Mucosa of descending colon (tissue), 3 donors: ENCODE measurements at regions not wholly inside any gene's neighbourhood (a gene's known extent, or its start where the extent isn't known, plus 50 kb on each side); places are given as distances from the start of the nearest gene placed in this dataset.

ENCODE experiments used
- ATAC-seq: fragments of 200-7000 bp; cut with Tn5 transposase; one replicate; pipeline ENCODE4 v1.9.1; 2020; ENCODE audit warnings: mild to moderate bottlenecking, moderate library complexity
- DNase-seq, 3 donors: peaks; one replicate each; pipeline ENCODE4 v3.0.0-alpha.2; 2020
- H3K36me3 ChIP-seq: fragments of 200-600 bp; one replicate; pipeline ENCODE4 v1.8.0; 2021; ENCODE audit warnings: low read depth, mild to moderate bottlenecking
- H3K4me1 ChIP-seq: fragments of 200-600 bp; one replicate; pipeline ENCODE4 v1.8.0; 2021; ENCODE audit warnings: low read depth, mild to moderate bottlenecking
- H3K4me3 ChIP-seq: fragments of 200-600 bp; one replicate; pipeline ENCODE4 v1.8.0; 2021; ENCODE audit warnings: mild to moderate bottlenecking
- H3K9me3 ChIP-seq: fragments of 200-600 bp; one replicate; pipeline ENCODE4 v1.8.0; 2021; ENCODE audit warnings: mild to moderate bottlenecking
- CTCF ChIP-seq: fragments of 200-600 bp; IDR thresholded peaks from one replicate; pipeline ENCODE4 v1.8.0; 2022; ENCODE audit warnings: antibody characterized with exemption, mild to moderate bottlenecking
- intact Hi-C, 2 donors: fragments of 100-400 bp; cut with DNase I in 1 of 2; cut with micrococcal nuclease in 1 of 2; formaldehyde crosslinking; loops; one replicate each; pipeline versions ENCODE4 v1.11.0 to v1.11.1; 2022; cut with DNase I, micrococcal nuclease
- donor health status: DM: no; HTN: no; CAD: no; lungs with moderate emphysema.
- donor health status: DM: no; HTN: no; CAD: no.
- donor health status: DM: no; HTN: yes; CAD: no.

- intact Hi-C loops: no loop called here
Measured at GRCh38 chr12:127898616-127899015, 368.4 kb upstream of the TMEM132C start.

DNA sequence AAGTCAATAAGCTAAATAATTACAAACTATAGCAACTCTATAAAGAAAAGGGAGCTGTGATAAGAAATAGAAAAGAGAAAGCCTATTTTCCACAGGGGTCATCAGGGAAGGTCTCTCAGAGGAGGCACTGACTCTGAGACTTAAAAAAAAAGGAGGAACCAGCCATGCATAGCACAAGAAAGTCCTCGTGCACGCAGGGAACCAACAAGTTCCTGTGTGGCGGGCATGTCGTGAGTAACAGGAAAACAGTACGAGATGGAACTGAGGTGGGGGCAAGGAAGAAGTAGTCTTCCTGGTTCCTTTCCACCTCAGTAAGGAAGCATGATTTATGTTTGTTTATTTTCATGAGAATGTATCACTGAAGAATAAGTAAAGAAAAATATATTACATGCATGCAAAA is 367.0 kb upstream of the TMEM132C start:
- H3K4me3 ChIP-seq: no peak overlapping the region
- intact Hi-C loops: no loop called here
- no peaks in the 10 kb centered on the region for H3K36me3 ChIP-seq
- TF ChIP-seq CTCF: no peak
- DNase-seq (no peak), ATAC-seq (no peak)
- H3K9me3 ChIP-seq: no peaks in the 10 kb centered on the region
- H3K4me1 ChIP-seq: no peaks in the 10 kb centered on the region

More at GRCh38 chr12:127898616-127899015, 368.4 kb upstream of the TMEM132C start:
- H3K4me1 ChIP-seq: no peaks in the 10 kb centered on the region
- no peak overlapping the region for H3K4me3 ChIP-seq
- TF ChIP-seq CTCF: no peak
- H3K36me3 ChIP-seq: no peaks in the 10 kb centered on the region
- DNase-seq (no peak), ATAC-seq (no peak)
- no peaks in the 10 kb centered on the region for H3K9me3 ChIP-seq

GRCh38 chr12:127900386-127900785 is 366.6 kb upstream of the TMEM132C start:
- Histone ChIP-seq H3K9me3 (no peaks in the 10 kb centered on the region), H3K36me3 (no peaks in the 10 kb centered on the region), H3K4me3 (no peak overlapping the region), H3K4me1 (no peaks in the 10 kb centered on the region)
- DNase-seq (no peak), ATAC-seq (no peak)
- no peak for TF ChIP-seq CTCF
- intact Hi-C loops: no loop called here

DNA sequence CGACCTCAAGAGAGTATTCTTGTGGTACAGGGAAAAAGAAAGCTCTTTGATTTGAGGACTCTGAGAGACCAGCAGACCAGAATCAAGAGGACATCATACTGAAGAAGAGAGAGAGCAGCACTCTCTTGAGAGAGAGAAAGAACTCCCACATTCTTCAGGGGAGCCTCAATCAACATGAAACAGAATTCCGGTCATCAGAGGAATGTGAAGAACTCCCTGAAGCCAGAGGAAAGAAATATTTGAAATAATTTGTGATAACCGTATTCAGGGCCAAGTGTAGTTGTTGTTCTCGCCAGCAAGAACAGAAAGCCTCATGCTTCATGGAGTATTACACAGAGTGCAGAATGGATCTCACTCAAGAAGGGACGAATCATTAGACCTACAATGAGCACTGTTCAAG is 363.8 kb upstream of the TMEM132C start:
- H3K4me3 ChIP-seq: no peak overlapping the region
- ATAC-seq (no peak), DNase-seq (no peak)
- no peaks in the 10 kb centered on the region for H3K36me3 ChIP-seq
- intact Hi-C loops: no loop called here
- no peak for TF ChIP-seq CTCF
- H3K9me3 ChIP-seq: no peaks in the 10 kb centered on the region
- H3K4me1 ChIP-seq: no peaks in the 10 kb centered on the region

DNA sequence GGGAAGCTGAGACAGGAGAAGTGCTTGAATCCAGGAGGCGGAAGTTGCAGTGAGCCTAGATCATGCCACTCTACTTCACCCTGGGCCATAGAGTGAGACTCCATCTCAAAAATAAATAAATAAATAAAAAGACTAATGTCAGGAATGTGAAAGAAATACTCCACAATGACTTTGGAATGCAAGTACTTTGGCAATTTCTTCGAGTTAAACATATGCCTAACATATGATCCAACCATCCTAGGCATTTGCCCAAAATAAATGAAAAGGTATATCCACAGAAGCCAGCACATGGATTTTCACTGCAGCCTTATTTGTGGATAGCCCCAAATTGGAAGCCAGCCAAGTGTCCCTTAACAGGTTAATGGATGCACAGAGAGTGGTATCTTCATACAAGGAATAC is 357.9 kb upstream of the TMEM132C start:
- H3K4me1 ChIP-seq: no peaks in the 10 kb centered on the region
- intact Hi-C loops: no loop called here
- no peaks in the 10 kb centered on the region for H3K36me3 ChIP-seq
- no peak for ATAC-seq
- TF ChIP-seq CTCF: no peak
- no peak for DNase-seq
- no peaks in the 10 kb centered on the region for H3K9me3 ChIP-seq
- no peak overlapping the region for H3K4me3 ChIP-seq

DNA sequence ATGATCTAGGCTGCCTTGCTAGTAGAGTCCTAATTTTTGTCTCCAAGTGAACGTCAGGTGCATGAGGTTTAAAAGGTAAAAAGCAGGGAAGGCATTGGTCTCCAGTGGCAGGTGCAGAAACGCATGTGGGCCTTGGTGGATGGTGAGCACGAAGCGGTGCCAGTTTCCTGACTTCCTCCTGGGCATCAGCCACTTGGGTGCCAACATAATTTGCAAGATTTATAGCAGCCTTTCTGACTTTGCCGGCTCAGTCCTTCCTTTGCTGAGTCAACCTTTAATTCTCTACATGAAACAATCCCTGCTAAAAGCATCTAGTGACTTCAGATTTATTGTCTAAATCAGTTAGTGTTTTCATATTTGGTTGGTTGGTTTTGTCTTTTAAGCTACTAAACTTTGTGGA is 355.7 kb upstream of the TMEM132C start:
- Histone ChIP-seq H3K4me3 (no peak overlapping the region), H3K4me1 (no peaks in the 10 kb centered on the region), H3K9me3 (no peaks in the 10 kb centered on the region), H3K36me3 (no peaks in the 10 kb centered on the region)
- TF ChIP-seq CTCF: no peak
- peak in 2 of 3 donors; percentile 27 to 35 for DNase-seq
- intact Hi-C loops: no loop called here
- ATAC-seq: peak; percentile 68
